Vagina (tissue), 2 donors: ENCODE measurements at regions not wholly inside any gene's neighbourhood (a gene's known extent, or its start where the extent isn't known, plus 50 kb on each side); places are given as distances from the start of the nearest gene placed in this dataset.

Source experiments
- DNase-seq, 2 donors: peaks; one replicate each; pipeline ENCODE4 v3.0.0-alpha.2; 2017; ENCODE audit errors: extremely low spot score in 2 of 2
- H3K27ac ChIP-seq: fragments of 200-600 bp; sonication (generic); one replicate; pipeline ENCODE4 v1.5.1; 2019
- H3K27me3 ChIP-seq: fragments of 200-600 bp; sonication (generic); one replicate; pipeline ENCODE4 v1.5.1; 2019
- H3K36me3 ChIP-seq, 2 donors: fragments of 200-600 bp; sonication (generic); one replicate each; pipeline ENCODE4 v1.5.1; 2017 to 2019
- H3K4me1 ChIP-seq: fragments of 200-600 bp; sonication (generic); one replicate; pipeline ENCODE4 v1.5.1; 2019
- H3K4me3 ChIP-seq, 2 donors: fragments of 200-600 bp; sonication (generic); 1 replicate in 1 of 2; 2 replicates in 1 of 2; pipeline ENCODE4 v1.5.1; 2016 to 2019
- H3K9me3 ChIP-seq: fragments of 200-600 bp; sonication (generic); one replicate; pipeline ENCODE4 v1.5.1; 2019
- CTCF ChIP-seq, 3 experiments: fragments of 450-650 bp in 2 of 3; fragments of 200-600 bp in 1 of 3; sonication (generic) in 1 of 3; IDR thresholded peaks; one replicate each; pipeline ENCODE4 v1.5.1; 2017 to 2019; ENCODE audit warnings: antibody characterized with exemption in 3 of 3, mild to moderate bottlenecking in 2 of 3, moderate library complexity in 2 of 3
- POLR2A ChIP-seq, 2 donors: fragments of 450-650 bp; IDR thresholded peaks; one replicate each; pipeline ENCODE4 v1.6.1; 2017; ENCODE audit warnings: antibody characterized with exemption in 2 of 2, mild to moderate bottlenecking in 2 of 2, moderate library complexity in 2 of 2
- POLR2AphosphoS5 ChIP-seq, 2 donors: sonication (generic); formaldehyde crosslinking; IDR thresholded peaks; one replicate each; pipeline ENCODE4 v1.9.0; 2017; ENCODE audit warnings: antibody characterized with exemption in 2 of 2, mild to moderate bottlenecking in 2 of 2, low read depth in 1 of 2; ENCODE audit not compliant: insufficient read depth in 1 of 2
- intact Hi-C: fragments of 100-400 bp; cut with DNase I; formaldehyde crosslinking; loops from one replicate; pipeline ENCODE4 v1.15.1; 2023

- no peaks in the 10 kb centered on the region for H3K36me3 ChIP-seq
- intact Hi-C loops, result no loop called here
- H3K27ac ChIP-seq, result no peak overlapping the region
- DNase-seq, result no peak
- no peaks in the 10 kb centered on the region for H3K9me3 ChIP-seq
- H3K4me1 ChIP-seq, result no peaks in the 10 kb centered on the region
- H3K4me3 ChIP-seq, result no peak overlapping the region
- H3K27me3 ChIP-seq, result no peaks in the 10 kb centered on the region
- TF ChIP-seq CTCF (IDR thresholded peaks at IDR 0.05) (no peak), POLR2AphosphoS5 (IDR thresholded peaks at IDR 0.05; ENCODE audit: insufficient read depth in 1 of 2, low read depth in 1 of 2) (no peak), POLR2A (IDR thresholded peaks at IDR 0.05) (no peak)
These were observed 217.0 kb upstream of the FAT4 start for GRCh38 chr4:125097729-125098128.

- no peaks in the 10 kb centered on the region for H3K36me3 ChIP-seq
- TF ChIP-seq CTCF (IDR thresholded peaks at IDR 0.05), result no peak
- TF ChIP-seq POLR2A (IDR thresholded peaks at IDR 0.05), result no peak
- TF ChIP-seq POLR2AphosphoS5 (IDR thresholded peaks at IDR 0.05; ENCODE audit: insufficient read depth in 1 of 2, low read depth in 1 of 2), result no peak
These were observed 218.1 kb upstream of the FAT4 start for GRCh38 chr4:125096662-125097061.

GRCh38 chr4:125091541-125091940 lies 223.2 kb upstream of the FAT4 start:
- no peaks in the 10 kb centered on the region for H3K9me3 ChIP-seq
- H3K27me3 ChIP-seq, result no peaks in the 10 kb centered on the region
- H3K36me3 ChIP-seq, result no peaks in the 10 kb centered on the region
- no peak overlapping the region for H3K4me3 ChIP-seq
- TF ChIP-seq POLR2A (IDR thresholded peaks at IDR 0.05), result no peak
- no peak for TF ChIP-seq CTCF (IDR thresholded peaks at IDR 0.05)
- DNase-seq, result no peak
- H3K4me1 ChIP-seq, result no peaks in the 10 kb centered on the region
- no peak overlapping the region for H3K27ac ChIP-seq
- intact Hi-C loops, result no loop called here

More at GRCh38 chr4:125096662-125097061, 218.1 kb upstream of the FAT4 start:
- no peak for DNase-seq
- Histone ChIP-seq H3K27me3 (no peaks in the 10 kb centered on the region), H3K27ac (no peak overlapping the region), H3K4me1 (no peaks in the 10 kb centered on the region), H3K9me3 (no peaks in the 10 kb centered on the region), H3K4me3 (no peak overlapping the region)
- intact Hi-C loops, result no loop called here

GRCh38 chr4:125091101-125091500 lies 223.7 kb upstream of the FAT4 start:
- no peaks in the 10 kb centered on the region for H3K27me3 ChIP-seq
- no peaks in the 10 kb centered on the region for H3K4me1 ChIP-seq
- no peak overlapping the region for H3K27ac ChIP-seq
- DNase-seq, result no peak
- no peaks in the 10 kb centered on the region for H3K36me3 ChIP-seq
- no peak overlapping the region for H3K4me3 ChIP-seq
- TF ChIP-seq POLR2A (IDR thresholded peaks at IDR 0.05) (no peak), POLR2AphosphoS5 (IDR thresholded peaks at IDR 0.05; ENCODE audit: insufficient read depth in 1 of 2, low read depth in 1 of 2) (no peak), CTCF (IDR thresholded peaks at IDR 0.05) (no peak)
- no peaks in the 10 kb centered on the region for H3K9me3 ChIP-seq
- intact Hi-C loops, result no loop called here

GRCh38 chr4:125084608-125085007 lies 230.1 kb upstream of the FAT4 start:
- intact Hi-C loops, result no loop called here
- no peak overlapping the region for H3K4me3 ChIP-seq

More at GRCh38 chr4:125084608-125085007, 230.1 kb upstream of the FAT4 start:
- Histone ChIP-seq H3K27ac (no peak overlapping the region), H3K4me1 (no peaks in the 10 kb centered on the region), H3K36me3 (no peaks in the 10 kb centered on the region), H3K9me3 (no peaks in the 10 kb centered on the region), H3K27me3 (no peaks in the 10 kb centered on the region)
- DNase-seq, result no peak
- TF ChIP-seq POLR2AphosphoS5 (IDR thresholded peaks at IDR 0.05; ENCODE audit: insufficient read depth in 1 of 2, low read depth in 1 of 2), result no peak
- no peak for TF ChIP-seq CTCF (IDR thresholded peaks at IDR 0.05)
- no peak for TF ChIP-seq POLR2A (IDR thresholded peaks at IDR 0.05)
